IMR-90 (cell line): ENCODE measurements at regions not wholly inside any gene's neighbourhood (a gene's known extent, or its start where the extent isn't known, plus 50 kb on each side); places are given as distances from the start of the nearest gene placed in this dataset.

Experiments
- ATAC-seq: fragments of 200-7000 bp; cut with Tn5 transposase; 2 replicates; pipeline ENCODE4 v1.9.1; 2020; ENCODE audit warnings: low read depth, mild to moderate bottlenecking, moderate library complexity
- BruUV-seq: library from RNA; stranded (reverse); fragments of 400-500 nt; replicated peaks from 2 replicates; lab custom pipeline; 2021; lab: Mats Ljungman, UMichigan
- CTCF ChIA-PET: fragments of 300-600 bp; formaldehyde crosslinking; extraction: SDS; loops from one replicate; lab custom pipeline; 2021; ENCODE audit warnings: antibody characterized with exemption; lab: Yijun Ruan, JAX
- POLR2A ChIA-PET: fragments of 300-600 bp; sonication (Branson Sonifier 250); formaldehyde crosslinking; loops from one replicate; lab custom pipeline; 2022; ENCODE audit warnings: antibody characterized with exemption; ENCODE audit not compliant: unreplicated experiment; lab: Charles Lee
- DNase-seq: peaks from one replicate; pipeline ENCODE4 v3.0.0; 2013
- H2AFZ ChIP-seq: replicated peaks from 2 replicates; pipeline ENCODE3; 2013; ENCODE audit warnings: low read length, mild to moderate bottlenecking; ENCODE audit not compliant: poor library complexity
- H2AK5ac ChIP-seq: 2 replicates; pipeline ENCODE4 v1.6.1; 2013; ENCODE audit warnings: low read depth, low read length, inconsistent platforms
- H2AK9ac ChIP-seq: replicated peaks from 2 replicates; pipeline ENCODE3; 2013; ENCODE audit warnings: mild to moderate bottlenecking, low read depth, low read length, moderate library complexity; ENCODE audit not compliant: poor library complexity
- H2BK120ac ChIP-seq: 2 replicates; pipeline ENCODE4 v1.6.1; 2013; ENCODE audit warnings: low read depth, low read length, inconsistent platforms
- H2BK15ac ChIP-seq: 3 replicates; pipeline ENCODE4 v1.6.1; 2013; ENCODE audit warnings: low read depth, low read length, inconsistent platforms
- H2BK20ac ChIP-seq: 2 replicates; pipeline ENCODE4 v1.6.1; 2013; ENCODE audit warnings: low read depth, mild to moderate bottlenecking, inconsistent platforms, low read length, moderate library complexity
- H2BK5ac ChIP-seq: 2 replicates; pipeline ENCODE4 v1.6.1; 2013; ENCODE audit warnings: mild to moderate bottlenecking, low read depth, low read length, inconsistent platforms; ENCODE audit not compliant: poor library complexity, severe bottlenecking
- H3K14ac ChIP-seq: replicated peaks from 2 replicates; pipeline ENCODE4 v1.6.1; 2013; ENCODE audit warnings: low read depth, low read length, inconsistent platforms
- H3K18ac ChIP-seq: 2 replicates; pipeline ENCODE4 v1.6.1; 2013; ENCODE audit warnings: low read depth, low read length, control low read depth
- H3K23ac ChIP-seq: 2 replicates; pipeline ENCODE4 v1.6.1; 2013; ENCODE audit warnings: low read depth, low read length, inconsistent platforms
- H3K27ac ChIP-seq: 2 replicates; pipeline ENCODE4 v1.5.1; 2013; ENCODE audit warnings: mild to moderate bottlenecking, control low read depth, low read length; ENCODE audit not compliant: insufficient read depth
- H3K27me3 ChIP-seq: 2 replicates; pipeline ENCODE4 v1.6.1; 2013; ENCODE audit warnings: low read length; ENCODE audit not compliant: control insufficient read depth, insufficient read depth
- H3K36me3 ChIP-seq: 2 replicates; pipeline ENCODE4 v1.6.1; 2013; ENCODE audit warnings: low read length, mixed read lengths; ENCODE audit not compliant: control insufficient read depth, insufficient read depth
- H3K4ac ChIP-seq: 2 replicates; pipeline ENCODE4 v1.6.1; 2013; ENCODE audit warnings: low read depth, low read length, inconsistent platforms
- H3K4me1 ChIP-seq: 2 replicates; pipeline ENCODE4 v1.6.1; 2013; ENCODE audit warnings: low read length, mixed read lengths; ENCODE audit not compliant: control insufficient read depth, insufficient read depth
- H3K4me2 ChIP-seq: 2 replicates; pipeline ENCODE4 v1.6.1; 2013; ENCODE audit warnings: low read depth, mild to moderate bottlenecking, control low read depth, low read length, moderate library complexity
- H3K4me3 ChIP-seq: 2 replicates; pipeline ENCODE4 v1.5.1; 2013; ENCODE audit warnings: low read depth, mild to moderate bottlenecking, control low read depth, low read length, moderate library complexity; ENCODE audit not compliant: insufficient read depth
- H3K56ac ChIP-seq: 2 replicates; pipeline ENCODE4 v1.6.1; 2013; ENCODE audit warnings: low read length, inconsistent platforms; ENCODE audit not compliant: insufficient read depth; ENCODE audit errors: extremely low read depth
- H3K79me1 ChIP-seq, 2 experiments: 2 replicates each; pipeline ENCODE4 v1.6.1; 2013; ENCODE audit warnings: low read length in 2 of 2, inconsistent platforms in 1 of 2, low read depth in 1 of 2
- H3K9ac ChIP-seq: 2 replicates; pipeline ENCODE4 v1.6.1; 2013; ENCODE audit warnings: low read depth, low read length, control low read depth
- H3K9me1 ChIP-seq: 2 replicates; pipeline ENCODE4 v1.6.1; 2013; ENCODE audit warnings: low read length, inconsistent platforms; ENCODE audit not compliant: insufficient read depth
- H3K9me3 ChIP-seq: 2 replicates; pipeline ENCODE4 v1.6.1; 2013; ENCODE audit warnings: low read length; ENCODE audit not compliant: control insufficient read depth, insufficient read depth
- H4K20me1 ChIP-seq: 2 replicates; pipeline ENCODE4 v1.6.1; 2013; ENCODE audit warnings: low read length, inconsistent platforms; ENCODE audit not compliant: insufficient read depth
- H4K5ac ChIP-seq: 2 replicates; pipeline ENCODE4 v1.6.1; 2013; ENCODE audit warnings: mild to moderate bottlenecking, low read depth, low read length, control low read depth
- H4K8ac ChIP-seq, 2 experiments: 2 replicates each; pipeline ENCODE4 v1.6.1; 2013; ENCODE audit warnings: low read depth in 2 of 2, low read length in 2 of 2, control low read depth in 1 of 2, inconsistent platforms in 1 of 2
- H4K91ac ChIP-seq: 2 replicates; pipeline ENCODE4 v1.6.1; 2013; ENCODE audit warnings: low read depth, low read length, inconsistent platforms; ENCODE audit not compliant: insufficient read depth
- CTCF ChIP-seq: conservative IDR thresholded peaks from 2 replicates; pipeline ENCODE4 v1.5.1; 2012; ENCODE audit warnings: mild to moderate bottlenecking, low read depth, low read length, improper control_type of control experiment
- USF2 ChIP-seq: fragments of 150-350 bp; IDR thresholded peaks from 2 replicates; pipeline ENCODE4 v1.6.1; 2017; ENCODE audit warnings: mild to moderate bottlenecking, antibody characterized with exemption, low read length, low read depth
- WGBS, 2 experiments: methylation state at CpG; one replicate each; pipeline versions ENCODE4 v1.1.5 to v1.1.7; 2013; ENCODE audit warnings: missing lambda C conversion rate in 2 of 2; ENCODE audit not compliant: insufficient read length in 1 of 2; ENCODE audit errors: extremely low coverage in 2 of 2; 5-methylcytosine and 5-hydroxymethylcytosine counted together
- dilution Hi-C: fragments of 300-500 bp; cut with HindIII; formaldehyde crosslinking; loops from one replicate; pipeline ENCODE4 v1.14.3; 2018; ENCODE audit warnings: low sequenced_read_pairs; ENCODE audit not compliant: unreplicated experiment
- in situ Hi-C: fragments of 300-500 bp; cut with MboI; formaldehyde crosslinking; loops from 3 replicates; pipeline ENCODE4 v1.14.3; 2019; ENCODE audit warnings: low sequenced_read_pairs, inconsistent platforms, mixed read lengths
- intact Hi-C: fragments of 100-400 bp; cut with micrococcal nuclease; formaldehyde crosslinking; loops from 2 replicates; pipeline ENCODE4 v1.10.0; 2022

GRCh38 chr16:85978976-85979375 lies 80.0 kb downstream of the IRF8 start:
- Histone ChIP-seq H3K4me2 (no peak overlapping the region), H3K27ac (no peak overlapping the region), H2AK9ac (no peak overlapping the region), H4K20me1 (no peaks in the 10 kb centered on the region), H3K23ac (no peak overlapping the region), H4K8ac (no peak overlapping the region), H3K79me1 (no peaks in the 10 kb centered on the region), H3K56ac (no peak overlapping the region), H2AK5ac (no peak overlapping the region), H2BK15ac (no peak overlapping the region), H3K18ac (no peak overlapping the region), H3K9me1 (no peaks in the 10 kb centered on the region), H2BK20ac (no peak overlapping the region), H3K9me3 (peaks cover 4% of the 10 kb centered on the region; the same call in 1 of the 2 replicates), H3K14ac (no peak overlapping the region), H2BK120ac (no peak overlapping the region), H3K9ac (no peak overlapping the region), H3K4me1 (no peaks in the 10 kb centered on the region), H4K91ac (no peak overlapping the region), H3K4me3 (no peak overlapping the region), H3K36me3 (no peaks in the 10 kb centered on the region), H2AFZ (no peak overlapping the region), H4K5ac (no peak overlapping the region), H3K4ac (no peak overlapping the region), H2BK5ac (no peak overlapping the region), H3K27me3 (peaks cover 77% of the 10 kb centered on the region)
- DNase-seq (no peak), ATAC-seq (no peak)
- intact Hi-C loops (no loop called here), dilution Hi-C loops (no loop called here), in situ Hi-C loops (no loop called here)
- TF ChIP-seq USF2: no peak
- TF ChIP-seq CTCF: no peak
- ChIA-PET POLR2A (no interaction called here), CTCF (no interaction called here)
- 93% methylated on average over 5 of the region's 13 CpGs; no CpG with 5 or more reads in 1 of the 2 experiments for WGBS, 2 experiments
- BruUV-seq: no TSS peak
